GM19023 (cell line): ENCODE measurements at regions not wholly inside any gene's neighbourhood (a gene's known extent, or its start where the extent isn't known, plus 50 kb on each side); places are given as distances from the start of the nearest gene placed in this dataset.
"Not testable (repeated sequence)": the region's sequence is repeated elsewhere in the genome, so short reads cannot be mapped to it uniquely, and the experiment has no call there.

Experiments used
- ATAC-seq: cut with Tn5 transposase; IDR thresholded peaks from one replicate; pipeline ENCODE4 v1.9.1; 2021; ENCODE audit warnings: mild to moderate bottlenecking, moderate library complexity; ENCODE audit not compliant: unreplicated experiment

DNA sequence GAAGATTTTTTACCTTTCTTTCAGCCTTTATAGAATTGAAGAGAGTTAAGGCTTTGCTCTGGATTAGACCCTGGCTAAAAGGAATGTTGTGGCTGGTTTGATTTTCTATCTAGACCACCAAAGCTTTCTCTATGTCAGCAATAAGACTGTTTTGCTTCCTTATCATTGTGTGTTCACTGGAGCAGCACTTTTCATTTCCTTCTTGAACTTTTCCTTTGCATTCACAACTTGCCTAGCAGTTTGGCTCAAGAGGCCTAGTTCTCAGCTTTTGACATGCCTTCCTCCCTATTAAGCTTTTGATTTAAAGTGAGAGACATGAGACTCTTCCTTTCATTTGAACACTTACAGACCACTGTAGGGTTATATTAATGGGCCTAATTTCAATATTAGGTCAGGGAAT lies 64.1 kb upstream of the USP15 start:
- ATAC-seq = no peak

DNA sequence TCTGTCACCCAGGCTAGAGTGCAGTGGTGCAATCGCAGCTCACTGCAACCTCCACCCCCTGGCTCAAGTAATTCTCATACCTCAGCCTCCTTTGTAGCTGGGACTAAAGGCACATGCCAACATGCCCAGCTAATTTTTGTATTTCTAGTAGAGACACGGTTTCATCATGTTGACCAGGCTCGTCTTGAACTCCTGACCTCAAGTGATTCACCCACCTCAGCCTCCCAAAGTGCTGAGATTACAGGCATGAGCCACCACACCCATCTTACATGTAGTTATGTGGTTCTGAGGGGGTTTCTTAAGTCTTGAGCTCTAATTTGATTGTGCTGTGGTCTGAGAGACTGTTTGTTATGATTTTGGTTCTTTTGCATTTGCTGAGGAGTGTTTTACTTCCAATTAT lies 57.3 kb upstream of the USP15 start:
- ATAC-seq = not testable (repeated sequence)

DNA sequence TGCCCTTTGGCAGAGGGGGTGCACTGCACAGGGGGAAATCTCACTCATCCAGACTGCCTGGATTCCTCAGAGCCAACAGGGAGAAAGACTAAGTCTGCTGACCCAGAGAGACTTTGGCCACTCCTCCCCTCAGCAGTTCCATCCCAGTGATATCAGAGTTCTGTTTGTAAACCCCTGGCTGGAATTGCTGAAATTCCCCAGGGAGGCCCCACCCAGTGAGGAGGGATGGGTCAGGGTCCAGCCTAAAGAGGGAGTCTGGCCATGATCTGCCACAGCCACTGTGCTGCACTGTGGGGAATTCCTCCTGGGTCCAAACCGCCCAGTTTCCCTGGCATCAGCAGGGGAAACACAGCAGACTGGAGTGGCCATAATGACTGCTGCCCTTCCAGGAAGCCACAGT lies 54.9 kb upstream of the USP15 start:
- ATAC-seq = no peak

DNA sequence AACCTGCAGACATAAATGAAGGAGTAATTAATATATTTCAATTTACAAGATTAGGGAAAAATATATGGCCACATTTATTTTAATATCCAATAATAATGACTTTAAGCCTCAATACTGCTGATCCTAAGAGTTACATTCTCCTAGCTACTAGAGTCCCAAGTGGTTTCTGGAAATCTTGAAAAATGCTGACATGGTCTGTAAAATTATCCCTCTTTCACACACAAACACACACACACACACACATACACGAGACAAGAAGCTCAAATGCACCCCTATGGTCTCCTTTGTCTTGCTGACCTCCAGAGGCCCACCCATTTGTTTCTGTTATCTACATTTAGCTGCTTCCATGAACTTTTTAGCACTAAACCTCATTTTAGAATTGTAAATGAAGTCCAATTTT lies 53.0 kb upstream of the USP15 start:
- ATAC-seq = no peak
